ENCODE measurements at regions not wholly inside any gene's neighbourhood (a gene's known extent, or its start where the extent isn't known, plus 50 kb on each side); places are given as distances from the start of the nearest gene placed in this dataset.

GRCh38 chr6:122033564-122034181 is 365.8 kb upstream of the HSF2 start:
- peak; percentile 38 for DNase-seq (ENCODE audit: insufficient read length, low spot score)
- peak; percentile 84 for FAIRE-seq

GRCh38 chr6:122035173-122035572 is 364.3 kb upstream of the HSF2 start:
- no peak for FAIRE-seq
- DNase-seq (ENCODE audit: insufficient read length, low spot score): no peak

- FAIRE-seq: no peak
- no peak for DNase-seq (ENCODE audit: insufficient read length, low spot score)
Measured at GRCh38 chr6:122040261-122040660, 359.2 kb upstream of the HSF2 start.

- DNase-seq (ENCODE audit: insufficient read length, low spot score): no peak
- FAIRE-seq: no peak
Measured at GRCh38 chr6:122042380-122042779, 357.1 kb upstream of the HSF2 start.

- FAIRE-seq: no peak
- DNase-seq (ENCODE audit: insufficient read length, low spot score): no peak
Measured at GRCh38 chr6:122042960-122043735, 356.3 kb upstream of the HSF2 start.

GRCh38 chr6:122048570-122048969 is 350.9 kb upstream of the HSF2 start:
- FAIRE-seq (no peak), DNase-seq (ENCODE audit: insufficient read length, low spot score) (no peak)

GRCh38 chr6:122049341-122049740 is 350.1 kb upstream of the HSF2 start:
- no peak for DNase-seq (ENCODE audit: insufficient read length, low spot score)
- FAIRE-seq: no peak

- FAIRE-seq: no peak
- no peak for DNase-seq (ENCODE audit: insufficient read length, low spot score)
Measured at GRCh38 chr6:122050242-122050755, 349.2 kb upstream of the HSF2 start.

GRCh38 chr6:122052346-122052900 is 347.0 kb upstream of the HSF2 start:
- DNase-seq (ENCODE audit: insufficient read length, low spot score): no peak
- no peak for FAIRE-seq

GRCh38 chr6:122059918-122060317 is 339.5 kb upstream of the HSF2 start:
- FAIRE-seq (peak; percentile 60), DNase-seq (ENCODE audit: insufficient read length, low spot score) (no peak)

GRCh38 chr6:122061855-122062254 is 337.6 kb upstream of the HSF2 start:
- no peak for DNase-seq (ENCODE audit: insufficient read length, low spot score)

GRCh38 chr6:122063076-122063475 is 336.4 kb upstream of the HSF2 start:
- no peak for DNase-seq (ENCODE audit: insufficient read length, low spot score)
- no peak for FAIRE-seq

More at GRCh38 chr6:122061855-122062254, 337.6 kb upstream of the HSF2 start:
- no peak for FAIRE-seq

GRCh38 chr6:122063761-122064160 is 335.7 kb upstream of the HSF2 start:
- FAIRE-seq: no peak
- DNase-seq (ENCODE audit: insufficient read length, low spot score): no peak

- no peak for FAIRE-seq
- no peak for DNase-seq (ENCODE audit: insufficient read length, low spot score)
Measured at GRCh38 chr6:122066200-122066599, 333.3 kb upstream of the HSF2 start.

- FAIRE-seq: no peak
Measured at GRCh38 chr6:122068291-122068769, 331.1 kb upstream of the HSF2 start.

GRCh38 chr6:122069932-122070331 is 329.5 kb upstream of the HSF2 start:
- DNase-seq (ENCODE audit: insufficient read length, low spot score) (no peak), FAIRE-seq (no peak)

More at GRCh38 chr6:122068291-122068769, 331.1 kb upstream of the HSF2 start:
- no peak for DNase-seq (ENCODE audit: insufficient read length, low spot score)

GRCh38 chr6:122072014-122072647 is 327.3 kb upstream of the HSF2 start:
- DNase-seq (ENCODE audit: insufficient read length, low spot score): no peak
- no peak for FAIRE-seq

GRCh38 chr6:122075084-122075838 is 324.2 kb upstream of the HSF2 start:
- DNase-seq (ENCODE audit: insufficient read length, low spot score) (no peak), FAIRE-seq (no peak)

- DNase-seq (ENCODE audit: insufficient read length, low spot score): no peak
- FAIRE-seq: no peak
Measured at GRCh38 chr6:122075917-122076316, 323.5 kb upstream of the HSF2 start.

GRCh38 chr6:122077603-122078002 is 321.8 kb upstream of the HSF2 start:
- no peak for DNase-seq (ENCODE audit: insufficient read length, low spot score)

More at GRCh38 chr6:122077603-122078002, 321.8 kb upstream of the HSF2 start:
- FAIRE-seq: no peak
